HFFc6 (cell line): ENCODE measurements at regions not wholly inside any gene's neighbourhood (a gene's known extent, or its start where the extent isn't known, plus 50 kb on each side); places are given as distances from the start of the nearest gene placed in this dataset.

Experiments
- DNase-seq: peaks from one replicate; pipeline ENCODE4 v3.0.0-alpha.2; 2018
- H3K27ac Mint-ChIP-seq: 2 replicates; pipeline ENCODE4 v1.8.0; 2020; ENCODE audit warnings: mild to moderate bottlenecking, mixed read lengths
- H3K27me3 Mint-ChIP-seq: 2 replicates; pipeline ENCODE4 v1.8.0; 2021; ENCODE audit warnings: mild to moderate bottlenecking, moderate library complexity, mixed read lengths; ENCODE audit not compliant: insufficient read depth
- H3K36me3 Mint-ChIP-seq: 2 replicates; pipeline ENCODE4 v1.8.0; 2021; ENCODE audit warnings: low read depth, mixed read lengths
- H3K4me1 Mint-ChIP-seq: 2 replicates; pipeline ENCODE4 v1.8.0; 2020; ENCODE audit warnings: low read depth, mixed read lengths
- H3K4me3 Mint-ChIP-seq: 2 replicates; pipeline ENCODE4 v1.8.0; 2020; ENCODE audit warnings: mild to moderate bottlenecking, moderate library complexity, mixed read lengths
- H3K9me3 Mint-ChIP-seq: 2 replicates; pipeline ENCODE4 v1.8.0; 2020; ENCODE audit warnings: mild to moderate bottlenecking, mixed read lengths
- TF ChIP-seq, protein P1 (sequence below): fragments of 200-600 bp; sonication (generic); IDR thresholded peaks from 2 replicates; pipeline ENCODE4 v1.5.0; 2021; ENCODE audit warnings: antibody characterized with exemption, mild to moderate bottlenecking

- no peak for DNase-seq
These were observed 174.4 kb downstream of the ALG10B start for GRCh38 chr12:38490941-38491340.

GRCh38 chr12:38501481-38501880 is 184.9 kb downstream of the ALG10B start:
- Mint-ChIP-seq H3K4me3 (no peak overlapping the region), H3K27ac (no peak overlapping the region), H3K27me3 (no peaks in the 10 kb centered on the region), H3K9me3 (peaks cover 54% of the 10 kb centered on the region), H3K36me3 (peaks cover 7% of the 10 kb centered on the region; the same call in 1 of the 2 replicates), H3K4me1 (no peaks in the 10 kb centered on the region)
- no peak for DNase-seq
- TF ChIP-seq, protein P1, sequence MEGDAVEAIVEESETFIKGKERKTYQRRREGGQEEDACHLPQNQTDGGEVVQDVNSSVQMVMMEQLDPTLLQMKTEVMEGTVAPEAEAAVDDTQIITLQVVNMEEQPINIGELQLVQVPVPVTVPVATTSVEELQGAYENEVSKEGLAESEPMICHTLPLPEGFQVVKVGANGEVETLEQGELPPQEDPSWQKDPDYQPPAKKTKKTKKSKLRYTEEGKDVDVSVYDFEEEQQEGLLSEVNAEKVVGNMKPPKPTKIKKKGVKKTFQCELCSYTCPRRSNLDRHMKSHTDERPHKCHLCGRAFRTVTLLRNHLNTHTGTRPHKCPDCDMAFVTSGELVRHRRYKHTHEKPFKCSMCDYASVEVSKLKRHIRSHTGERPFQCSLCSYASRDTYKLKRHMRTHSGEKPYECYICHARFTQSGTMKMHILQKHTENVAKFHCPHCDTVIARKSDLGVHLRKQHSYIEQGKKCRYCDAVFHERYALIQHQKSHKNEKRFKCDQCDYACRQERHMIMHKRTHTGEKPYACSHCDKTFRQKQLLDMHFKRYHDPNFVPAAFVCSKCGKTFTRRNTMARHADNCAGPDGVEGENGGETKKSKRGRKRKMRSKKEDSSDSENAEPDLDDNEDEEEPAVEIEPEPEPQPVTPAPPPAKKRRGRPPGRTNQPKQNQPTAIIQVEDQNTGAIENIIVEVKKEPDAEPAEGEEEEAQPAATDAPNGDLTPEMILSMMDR, result no peak

More at GRCh38 chr12:38490941-38491340, 174.4 kb downstream of the ALG10B start:
- Mint-ChIP-seq H3K27ac (no peak overlapping the region), H3K36me3 (no peaks in the 10 kb centered on the region), H3K27me3 (no peaks in the 10 kb centered on the region), H3K4me1 (no peaks in the 10 kb centered on the region), H3K9me3 (peaks cover 47% of the 10 kb centered on the region), H3K4me3 (no peak overlapping the region)
- TF ChIP-seq, protein P1, result no peak

GRCh38 chr12:38501991-38502390 is 185.4 kb downstream of the ALG10B start:
- Mint-ChIP-seq H3K4me1 (no peaks in the 10 kb centered on the region), H3K9me3 (peaks cover 54% of the 10 kb centered on the region), H3K36me3 (peaks cover 7% of the 10 kb centered on the region; the same call in 1 of the 2 replicates), H3K27ac (no peak overlapping the region), H3K4me3 (no peak overlapping the region), H3K27me3 (no peaks in the 10 kb centered on the region)
- no peak for DNase-seq
- TF ChIP-seq, protein P1, result no peak

DNA sequence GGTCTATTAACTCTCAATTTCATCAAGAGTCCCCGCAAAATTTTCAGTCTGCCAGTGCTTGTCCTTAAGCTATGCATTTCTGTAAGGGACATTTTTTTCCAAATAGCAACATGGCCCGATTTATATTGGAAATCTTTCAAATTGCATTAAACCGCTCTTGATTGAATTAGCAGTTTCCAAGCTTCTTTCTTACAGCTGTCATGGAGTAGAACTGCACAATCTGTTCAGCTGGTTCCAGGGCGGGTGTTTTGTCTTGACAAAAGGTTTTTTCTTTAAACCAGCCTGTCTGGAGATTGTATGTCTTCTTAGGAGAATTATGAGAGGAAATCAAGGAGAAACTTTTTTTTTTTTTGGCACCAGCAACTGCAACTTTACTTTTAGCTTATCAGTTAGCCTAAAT is 185.8 kb downstream of the ALG10B start:
- Mint-ChIP-seq H3K4me3 (no peak overlapping the region), H3K27me3 (no peaks in the 10 kb centered on the region), H3K4me1 (no peaks in the 10 kb centered on the region), H3K9me3 (peaks cover 57% of the 10 kb centered on the region), H3K36me3 (peaks cover 7% of the 10 kb centered on the region; the same call in 1 of the 2 replicates), H3K27ac (no peak overlapping the region)
- DNase-seq, result no peak
- TF ChIP-seq, protein P1, result no peak

DNA sequence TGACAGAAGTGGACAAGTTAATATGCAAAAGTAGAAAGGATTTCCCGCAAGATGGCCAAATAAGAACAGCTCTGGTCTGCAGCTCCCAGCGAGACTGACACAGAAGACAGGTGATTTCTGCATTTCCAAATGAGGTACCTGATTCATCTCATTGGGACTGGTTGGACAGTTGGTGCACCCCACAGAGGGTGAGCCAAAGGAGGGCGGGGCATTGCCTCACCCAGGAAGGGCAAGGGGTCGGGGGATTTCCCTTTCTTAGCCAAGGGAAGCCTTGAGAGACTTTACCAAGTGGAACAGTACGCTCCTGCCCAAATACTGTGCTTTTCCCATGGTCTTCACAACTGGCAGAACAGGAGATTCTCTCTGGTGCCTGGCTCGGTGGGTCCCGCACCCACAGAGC is 191.3 kb downstream of the ALG10B start:
- Mint-ChIP-seq H3K36me3 (peaks cover 7% of the 10 kb centered on the region; the same call in 1 of the 2 replicates), H3K27ac (no peak overlapping the region), H3K9me3 (peaks cover 68% of the 10 kb centered on the region), H3K4me3 (no peak overlapping the region), H3K27me3 (no peaks in the 10 kb centered on the region), H3K4me1 (no peaks in the 10 kb centered on the region)
- DNase-seq, result no peak
- TF ChIP-seq, protein P1, result no peak

- no peak for DNase-seq
- Mint-ChIP-seq H3K9me3 (peaks cover 72% of the 10 kb centered on the region), H3K27ac (no peak overlapping the region), H3K4me3 (no peak overlapping the region), H3K27me3 (no peaks in the 10 kb centered on the region), H3K4me1 (no peaks in the 10 kb centered on the region), H3K36me3 (peaks cover 7% of the 10 kb centered on the region; the same call in 1 of the 2 replicates)
- TF ChIP-seq, protein P1, result no peak
These were observed 191.7 kb downstream of the ALG10B start for GRCh38 chr12:38508246-38508645.
